ENCODE measurements at regions not wholly inside any gene's neighbourhood (a gene's known extent, or its start where the extent isn't known, plus 50 kb on each side); places are given as distances from the start of the nearest gene placed in this dataset.

DNA sequence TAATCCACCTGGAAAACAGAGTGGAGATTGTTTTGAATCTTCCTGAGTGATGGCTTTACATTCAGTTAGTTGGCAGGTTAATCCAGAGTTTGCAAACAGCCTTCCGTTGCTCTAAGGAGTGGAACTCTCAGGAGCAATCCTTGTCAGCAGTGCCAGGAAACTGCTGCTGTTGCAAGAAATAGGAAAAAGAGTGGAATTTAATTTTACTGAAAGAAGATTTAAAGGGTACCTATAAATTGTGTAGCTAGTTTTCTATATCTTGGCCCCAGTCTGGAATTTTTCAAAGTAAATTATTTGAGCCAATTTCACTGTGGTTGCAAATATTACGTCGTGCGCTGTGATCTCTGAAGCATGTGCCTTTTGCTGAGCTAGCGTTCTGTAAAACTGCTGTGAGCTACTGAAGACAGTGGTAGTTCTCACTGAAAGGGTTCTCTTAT, 55.5 kb upstream of the SLC5A12 start:
- H3K4me1 ChIP-seq (ENCODE audit: control insufficient read depth in 1 of 2, low read depth in 2 of 2): peaks cover 0 to 12% of the 10 kb centered on the region in 2 donors
- no peak overlapping the region for H3K4me3 ChIP-seq
- H3K27ac ChIP-seq: no peak overlapping the region

DNA sequence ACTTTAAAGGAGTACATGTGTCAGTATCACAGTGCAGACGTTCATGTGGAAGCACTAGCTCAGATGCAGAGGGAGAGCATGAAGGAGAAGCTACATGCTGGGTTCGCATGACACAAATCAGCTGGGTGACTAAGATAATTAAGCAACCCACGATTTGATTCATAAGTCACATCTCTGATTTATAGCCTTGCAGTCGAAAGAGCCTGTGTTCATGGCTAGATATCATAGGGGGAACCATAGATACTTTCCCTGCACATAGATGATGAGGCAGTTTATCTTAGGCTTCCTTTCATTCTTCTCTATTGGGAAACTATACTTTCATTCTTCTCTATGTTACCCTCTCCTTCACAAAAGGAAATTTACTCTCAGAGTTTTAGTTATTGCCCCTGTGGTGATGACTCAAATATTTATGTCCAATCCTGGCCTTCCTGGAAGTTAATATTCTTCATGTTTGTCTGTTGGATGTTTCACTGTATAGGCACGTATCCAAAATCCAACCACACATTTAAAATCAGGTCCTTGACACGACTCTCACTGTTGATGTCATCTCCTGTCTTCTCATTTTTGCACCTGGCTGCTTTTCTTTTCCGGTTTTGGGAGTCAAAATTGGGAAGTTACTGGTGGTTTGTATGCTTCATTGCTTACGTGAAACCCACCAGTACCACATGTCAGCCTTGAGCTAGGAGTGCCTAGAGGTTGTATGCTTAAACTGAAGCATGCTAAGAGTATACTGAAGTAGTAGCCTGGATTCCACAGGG, 56.3 kb upstream of the SLC5A12 start:
- H3K4me3 ChIP-seq: no peak overlapping the region
- no peak for ATAC-seq (ENCODE audit: insufficient number of reproducible peaks, low FRiP score, low read depth)

More for the DNA sequence above, 55.5 kb upstream of the SLC5A12 start:
- no peak for ATAC-seq (ENCODE audit: insufficient number of reproducible peaks, low FRiP score, low read depth)
- Histone ChIP-seq H3K27me3 (replicated peaks; ENCODE audit: insufficient read depth) (no peaks in the 10 kb centered on the region), H3K9me3 (no peaks in the 10 kb centered on the region), H3K36me3 (no peaks in the 10 kb centered on the region)
- no peak for DNase-seq (ENCODE audit: low spot score)
- TF ChIP-seq, protein P1, sequence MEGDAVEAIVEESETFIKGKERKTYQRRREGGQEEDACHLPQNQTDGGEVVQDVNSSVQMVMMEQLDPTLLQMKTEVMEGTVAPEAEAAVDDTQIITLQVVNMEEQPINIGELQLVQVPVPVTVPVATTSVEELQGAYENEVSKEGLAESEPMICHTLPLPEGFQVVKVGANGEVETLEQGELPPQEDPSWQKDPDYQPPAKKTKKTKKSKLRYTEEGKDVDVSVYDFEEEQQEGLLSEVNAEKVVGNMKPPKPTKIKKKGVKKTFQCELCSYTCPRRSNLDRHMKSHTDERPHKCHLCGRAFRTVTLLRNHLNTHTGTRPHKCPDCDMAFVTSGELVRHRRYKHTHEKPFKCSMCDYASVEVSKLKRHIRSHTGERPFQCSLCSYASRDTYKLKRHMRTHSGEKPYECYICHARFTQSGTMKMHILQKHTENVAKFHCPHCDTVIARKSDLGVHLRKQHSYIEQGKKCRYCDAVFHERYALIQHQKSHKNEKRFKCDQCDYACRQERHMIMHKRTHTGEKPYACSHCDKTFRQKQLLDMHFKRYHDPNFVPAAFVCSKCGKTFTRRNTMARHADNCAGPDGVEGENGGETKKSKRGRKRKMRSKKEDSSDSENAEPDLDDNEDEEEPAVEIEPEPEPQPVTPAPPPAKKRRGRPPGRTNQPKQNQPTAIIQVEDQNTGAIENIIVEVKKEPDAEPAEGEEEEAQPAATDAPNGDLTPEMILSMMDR (IDR thresholded peaks at IDR 0.05): no peak

DNA sequence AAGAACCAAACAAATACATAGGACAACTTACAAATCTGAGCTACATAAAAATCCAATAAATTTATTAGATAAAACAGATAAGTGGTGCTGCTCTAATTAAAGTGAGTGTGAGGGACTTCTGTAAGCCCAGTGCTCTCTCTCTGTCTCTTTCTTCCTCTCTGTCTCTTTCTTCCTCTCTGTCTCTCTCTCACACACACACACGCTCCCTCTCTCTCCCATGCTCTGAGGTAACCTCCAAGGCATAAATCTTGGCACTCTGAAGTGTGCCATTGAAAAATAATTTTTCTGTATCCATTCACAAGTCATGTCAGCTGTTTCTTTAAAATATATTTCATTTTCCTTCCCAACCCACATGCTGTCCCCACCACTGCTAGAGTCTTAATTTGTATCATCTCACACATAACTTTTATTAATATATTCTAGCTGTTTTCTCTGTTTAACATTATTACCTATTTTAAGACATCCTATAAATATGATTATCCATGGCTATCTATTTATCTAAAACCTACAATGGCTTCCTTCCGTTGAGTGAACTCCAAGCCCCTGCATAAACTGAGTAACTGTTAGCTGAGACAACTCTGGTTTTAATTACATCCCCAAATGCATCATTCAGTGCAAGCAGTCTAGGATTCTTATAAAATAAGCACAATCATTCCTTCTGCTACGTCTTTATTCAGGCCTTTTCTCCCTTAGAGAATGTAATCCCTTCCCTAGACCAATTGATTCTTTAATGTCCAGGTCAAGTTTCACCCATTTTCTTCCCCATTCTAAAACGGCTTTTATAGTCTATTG, 57.4 kb upstream of the SLC5A12 start:
- no peaks in the 10 kb centered on the region for H3K36me3 ChIP-seq
- no peak for ATAC-seq (ENCODE audit: insufficient number of reproducible peaks, low FRiP score, low read depth)

More for the DNA sequence above, 56.3 kb upstream of the SLC5A12 start:
- no peak for DNase-seq (ENCODE audit: low spot score)
- no peak overlapping the region for H3K27ac ChIP-seq
- no peaks in the 10 kb centered on the region for H3K36me3 ChIP-seq
- TF ChIP-seq, protein P1 (IDR thresholded peaks at IDR 0.05): no peak
- no peaks in the 10 kb centered on the region for H3K9me3 ChIP-seq
- H3K4me1 ChIP-seq (ENCODE audit: control insufficient read depth in 1 of 2, low read depth in 2 of 2): peaks cover 0 to 12% of the 10 kb centered on the region in 2 donors
- no peaks in the 10 kb centered on the region for H3K27me3 ChIP-seq (replicated peaks; ENCODE audit: insufficient read depth)

DNA sequence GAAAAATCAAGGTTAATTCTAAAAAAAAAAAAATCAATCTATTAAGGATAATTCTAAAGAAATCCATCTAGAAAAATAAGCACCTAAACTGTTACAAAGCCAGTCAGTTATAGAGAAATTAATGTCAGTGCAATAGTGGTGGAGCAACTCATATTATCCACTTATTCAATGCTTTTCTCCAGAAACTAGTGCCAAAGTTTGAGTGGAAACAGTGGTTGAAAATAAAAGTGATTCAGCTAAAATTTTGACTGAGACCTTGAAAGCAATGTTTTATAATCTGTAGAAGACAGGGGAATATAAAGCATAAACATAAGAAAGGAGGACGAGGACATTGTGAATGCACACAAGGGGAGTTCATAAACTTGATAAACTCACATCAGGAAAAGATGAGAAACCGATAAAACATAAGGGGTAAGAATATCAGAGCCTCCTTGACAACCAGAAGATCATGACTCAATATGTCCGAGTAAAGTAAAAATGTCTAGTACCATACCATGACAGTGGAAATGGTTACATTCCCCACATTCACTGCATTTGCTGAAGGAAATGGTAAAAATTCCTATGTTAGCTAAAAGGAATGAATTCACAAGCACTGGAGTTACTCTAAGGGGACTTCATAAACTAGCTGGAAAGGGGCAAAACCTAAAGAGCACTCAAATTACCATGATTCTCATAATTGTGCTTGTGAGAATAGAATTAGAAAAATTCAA, 58.7 kb upstream of the SLC5A12 start:
- no peaks in the 10 kb centered on the region for H3K36me3 ChIP-seq
- DNase-seq (ENCODE audit: low spot score) (no peak), ATAC-seq (ENCODE audit: insufficient number of reproducible peaks, low FRiP score, low read depth) (no peak)
- TF ChIP-seq, protein P1 (IDR thresholded peaks at IDR 0.05): no peak
- H3K27me3 ChIP-seq (replicated peaks; ENCODE audit: insufficient read depth): no peaks in the 10 kb centered on the region
- H3K27ac ChIP-seq: no peak overlapping the region
- no peak overlapping the region for H3K4me3 ChIP-seq
- peaks cover 3% of the 10 kb centered on the region for H3K9me3 ChIP-seq
- H3K4me1 ChIP-seq (ENCODE audit: control insufficient read depth in 1 of 2, low read depth in 2 of 2): peaks cover 0 to 12% of the 10 kb centered on the region in 2 donors

More for the DNA sequence above, 57.4 kb upstream of the SLC5A12 start:
- Histone ChIP-seq H3K4me3 (no peak overlapping the region), H3K27ac (no peak overlapping the region), H3K27me3 (replicated peaks; ENCODE audit: insufficient read depth) (no peaks in the 10 kb centered on the region), H3K4me1 (ENCODE audit: control insufficient read depth in 1 of 2, low read depth in 2 of 2) (peaks cover 0 to 12% of the 10 kb centered on the region in 2 donors), H3K9me3 (peaks cover 3% of the 10 kb centered on the region)
- TF ChIP-seq, protein P1 (IDR thresholded peaks at IDR 0.05): no peak
- no peak for DNase-seq (ENCODE audit: low spot score)

Measured in thoracic aorta (tissue), 2 donors.